Peyer's patch (tissue), 4 donors: ENCODE measurements at regions not wholly inside any gene's neighbourhood (a gene's known extent, or its start where the extent isn't known, plus 50 kb on each side); places are given as distances from the start of the nearest gene placed in this dataset.

ENCODE experiments used
- DNase-seq, 3 donors: peaks; one replicate each; pipeline ENCODE4 v3.0.0-alpha.2; 2017 to 2019
- H3K27ac ChIP-seq, 4 donors: fragments of 200-600 bp; sonication (generic); one replicate each; pipeline ENCODE4 v1.5.1; 2016 to 2019
- H3K27me3 ChIP-seq, 2 donors: fragments of 200-600 bp; sonication (generic); one replicate each; pipeline ENCODE4 v1.5.1; 2019
- H3K36me3 ChIP-seq, 3 donors: fragments of 200-600 bp; sonication (generic); one replicate each; pipeline ENCODE4 v1.5.1; 2016 to 2019
- H3K4me1 ChIP-seq, 4 donors: fragments of 200-600 bp; sonication (generic); one replicate each; pipeline ENCODE4 v1.5.1; 2016 to 2019
- H3K4me3 ChIP-seq, 4 donors: fragments of 200-600 bp; sonication (generic); 1 replicate in 3 of 4; 2 replicates in 1 of 4; pipeline ENCODE4 v1.5.1; 2016 to 2019; ENCODE audit warnings: mild to moderate bottlenecking in 1 of 4
- H3K9me3 ChIP-seq, 4 donors: fragments of 200-600 bp; sonication (generic); one replicate each; pipeline ENCODE4 v1.5.1; 2016 to 2019; ENCODE audit warnings: mild to moderate bottlenecking in 1 of 4
- CTCF ChIP-seq, 6 experiments: fragments of 450-650 bp in 4 of 6; fragments of 200-600 bp in 2 of 6; sonication (generic) in 1 of 6; IDR thresholded peaks; one replicate each; pipeline ENCODE4 v1.5.1; 2017 to 2019; ENCODE audit warnings: antibody characterized with exemption in 6 of 6, mild to moderate bottlenecking in 3 of 6, moderate library complexity in 1 of 6
- POLR2A ChIP-seq, 2 donors: fragments of 450-650 bp; IDR thresholded peaks; one replicate each; pipeline ENCODE4 v1.5.1; 2017; ENCODE audit warnings: antibody characterized with exemption in 2 of 2, mild to moderate bottlenecking in 2 of 2, moderate library complexity in 2 of 2

- no peak for TF ChIP-seq CTCF (IDR thresholded peaks at IDR 0.05)
- no peak for TF ChIP-seq POLR2A (IDR thresholded peaks at IDR 0.05)
- H3K36me3 ChIP-seq, result no peaks in the 10 kb centered on the region
Observed at GRCh38 chr4:4759883-4760282, 99.6 kb upstream of the MSX1 start.

GRCh38 chr4:4759232-4759631, 100.2 kb upstream of the MSX1 start:
- DNase-seq, result no peak
- Histone ChIP-seq H3K4me3 (no peak overlapping the region), H3K27me3 (no peaks in the 10 kb centered on the region), H3K4me1 (no peaks in the 10 kb centered on the region), H3K36me3 (no peaks in the 10 kb centered on the region), H3K27ac (no peak overlapping the region), H3K9me3 (no peaks in the 10 kb centered on the region)
- TF ChIP-seq POLR2A (IDR thresholded peaks at IDR 0.05), result no peak
- TF ChIP-seq CTCF (IDR thresholded peaks at IDR 0.05), result no peak

More at GRCh38 chr4:4759883-4760282, 99.6 kb upstream of the MSX1 start:
- H3K4me1 ChIP-seq, result no peaks in the 10 kb centered on the region
- H3K4me3 ChIP-seq, result no peak overlapping the region
- H3K27me3 ChIP-seq, result no peaks in the 10 kb centered on the region
- H3K9me3 ChIP-seq, result no peaks in the 10 kb centered on the region
- DNase-seq, result no peak
- H3K27ac ChIP-seq, result no peak overlapping the region

- Histone ChIP-seq H3K4me1 (no peaks in the 10 kb centered on the region), H3K9me3 (no peaks in the 10 kb centered on the region), H3K36me3 (no peaks in the 10 kb centered on the region), H3K27me3 (no peaks in the 10 kb centered on the region), H3K4me3 (no peak overlapping the region), H3K27ac (no peak overlapping the region)
- no peak for TF ChIP-seq POLR2A (IDR thresholded peaks at IDR 0.05)
- no peak for TF ChIP-seq CTCF (IDR thresholded peaks at IDR 0.05)
- DNase-seq, result no peak
Observed at GRCh38 chr4:4758681-4759080, 100.8 kb upstream of the MSX1 start.

GRCh38 chr4:4755306-4755705, 104.2 kb upstream of the MSX1 start:
- Histone ChIP-seq H3K27me3 (no peaks in the 10 kb centered on the region), H3K36me3 (no peaks in the 10 kb centered on the region), H3K9me3 (no peaks in the 10 kb centered on the region), H3K27ac (no peak overlapping the region), H3K4me3 (no peak overlapping the region), H3K4me1 (no peaks in the 10 kb centered on the region)
- TF ChIP-seq CTCF (IDR thresholded peaks at IDR 0.05) (no peak), POLR2A (IDR thresholded peaks at IDR 0.05) (no peak)
- DNase-seq, result no peak

DNA sequence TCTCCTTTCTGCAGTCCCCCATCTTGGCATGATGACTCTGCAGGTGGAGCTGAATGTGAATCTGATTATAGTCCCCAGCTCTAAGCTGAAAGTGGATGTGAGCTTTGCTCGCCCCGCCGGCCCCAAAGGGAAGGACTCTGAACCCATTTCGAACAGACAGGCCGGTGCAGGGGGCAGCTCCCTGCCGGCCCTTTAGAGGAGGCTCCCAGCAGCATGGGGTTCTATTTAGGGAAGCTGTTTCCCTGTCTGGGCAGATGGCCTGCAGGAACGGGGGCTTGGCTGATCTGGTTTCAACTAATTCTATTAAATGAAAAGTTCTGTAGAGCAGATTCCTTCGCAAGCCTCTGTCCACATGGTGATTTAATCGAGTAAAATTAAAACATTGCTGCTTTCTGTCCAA, 104.8 kb upstream of the MSX1 start:
- DNase-seq, result no peak
- TF ChIP-seq CTCF (IDR thresholded peaks at IDR 0.05) (no peak), POLR2A (IDR thresholded peaks at IDR 0.05) (no peak)
- H3K27ac ChIP-seq, result no peak overlapping the region

DNA sequence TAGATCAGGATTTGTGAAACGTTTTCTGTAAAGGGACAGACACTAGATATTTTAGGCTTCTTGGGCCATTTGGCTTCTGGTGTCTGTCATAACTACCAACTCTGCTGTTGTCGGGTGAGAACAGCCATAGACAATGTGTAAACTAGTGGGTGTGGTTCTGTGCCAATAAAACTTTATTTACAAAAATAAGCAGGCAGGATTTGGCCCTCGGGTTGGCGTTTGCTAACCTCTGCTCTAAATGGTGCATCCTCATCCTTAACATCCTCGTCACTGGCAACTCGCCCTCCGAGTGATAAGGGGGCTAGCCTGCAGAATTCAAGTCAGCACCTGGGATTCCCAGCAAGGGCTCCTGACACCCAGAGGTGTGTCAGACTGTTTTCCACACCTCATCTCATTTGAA, 105.8 kb upstream of the MSX1 start:
- Histone ChIP-seq H3K9me3 (no peaks in the 10 kb centered on the region), H3K4me3 (no peak overlapping the region), H3K4me1 (no peaks in the 10 kb centered on the region), H3K27ac (no peak overlapping the region), H3K36me3 (no peaks in the 10 kb centered on the region), H3K27me3 (no peaks in the 10 kb centered on the region)
- no peak for TF ChIP-seq POLR2A (IDR thresholded peaks at IDR 0.05)
- no peak for TF ChIP-seq CTCF (IDR thresholded peaks at IDR 0.05)
- DNase-seq, result no peak

More for the DNA sequence above, 104.8 kb upstream of the MSX1 start:
- Histone ChIP-seq H3K27me3 (no peaks in the 10 kb centered on the region), H3K4me1 (no peaks in the 10 kb centered on the region), H3K4me3 (no peak overlapping the region), H3K9me3 (no peaks in the 10 kb centered on the region), H3K36me3 (no peaks in the 10 kb centered on the region)
